ENCODE measurements at regions not wholly inside any gene's neighbourhood (a gene's known extent, or its start where the extent isn't known, plus 50 kb on each side); places are given as distances from the start of the nearest gene placed in this dataset.

DNA sequence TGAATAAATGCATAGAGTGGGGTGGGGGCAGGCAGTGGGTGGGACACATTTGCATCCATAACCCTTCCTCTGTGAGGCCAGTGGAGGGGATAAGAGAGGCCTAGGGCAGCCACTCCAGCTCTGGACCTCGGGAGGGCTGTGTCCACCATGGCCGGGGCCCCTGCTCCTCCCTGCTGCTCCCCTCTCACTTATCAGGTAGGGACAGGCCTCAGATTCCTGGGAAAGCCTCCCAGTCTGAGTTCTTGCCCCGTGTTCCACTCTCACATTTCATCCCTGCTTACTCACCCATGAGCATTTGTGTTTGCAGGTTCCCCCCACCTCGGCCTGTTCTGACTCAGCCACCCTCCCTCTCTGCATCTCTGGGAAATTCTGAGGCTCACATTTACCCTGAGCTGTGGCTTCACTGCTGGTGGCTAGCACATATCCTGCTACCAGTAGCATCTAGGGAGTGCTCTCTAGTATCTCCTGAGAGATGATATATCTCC, 128.7 kb upstream of the TOP3B start:
- TF ChIP-seq, protein P1, sequence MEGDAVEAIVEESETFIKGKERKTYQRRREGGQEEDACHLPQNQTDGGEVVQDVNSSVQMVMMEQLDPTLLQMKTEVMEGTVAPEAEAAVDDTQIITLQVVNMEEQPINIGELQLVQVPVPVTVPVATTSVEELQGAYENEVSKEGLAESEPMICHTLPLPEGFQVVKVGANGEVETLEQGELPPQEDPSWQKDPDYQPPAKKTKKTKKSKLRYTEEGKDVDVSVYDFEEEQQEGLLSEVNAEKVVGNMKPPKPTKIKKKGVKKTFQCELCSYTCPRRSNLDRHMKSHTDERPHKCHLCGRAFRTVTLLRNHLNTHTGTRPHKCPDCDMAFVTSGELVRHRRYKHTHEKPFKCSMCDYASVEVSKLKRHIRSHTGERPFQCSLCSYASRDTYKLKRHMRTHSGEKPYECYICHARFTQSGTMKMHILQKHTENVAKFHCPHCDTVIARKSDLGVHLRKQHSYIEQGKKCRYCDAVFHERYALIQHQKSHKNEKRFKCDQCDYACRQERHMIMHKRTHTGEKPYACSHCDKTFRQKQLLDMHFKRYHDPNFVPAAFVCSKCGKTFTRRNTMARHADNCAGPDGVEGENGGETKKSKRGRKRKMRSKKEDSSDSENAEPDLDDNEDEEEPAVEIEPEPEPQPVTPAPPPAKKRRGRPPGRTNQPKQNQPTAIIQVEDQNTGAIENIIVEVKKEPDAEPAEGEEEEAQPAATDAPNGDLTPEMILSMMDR (IDR thresholded peaks at IDR 0.05) = no peak
- TF ChIP-seq POLR2A (IDR thresholded peaks at IDR 0.05) = no peak
